G401 (cell line): ENCODE measurements at regions not wholly inside any gene's neighbourhood (a gene's known extent, or its start where the extent isn't known, plus 50 kb on each side); places are given as distances from the start of the nearest gene placed in this dataset.

ENCODE experiments used
- DNase-seq: peaks from one replicate; pipeline ENCODE4 v3.0.0-alpha.2; 2015; ENCODE audit warnings: low spot score
- in situ Hi-C: cut with HindIII; loops from 2 replicates; pipeline ENCODE4 v1.10.0; 2016; ENCODE audit warnings: low sequenced_read_pairs, mixed read lengths

GRCh38 chr20:51121901-51122412, 99.0 kb upstream of the KCNG1 start:
- peak; percentile 63 for DNase-seq
- in situ Hi-C loops, result no loop called here

GRCh38 chr20:51121272-51121671, 98.4 kb upstream of the KCNG1 start:
- DNase-seq, result peak; percentile 80
- in situ Hi-C loops, result no loop called here

DNA sequence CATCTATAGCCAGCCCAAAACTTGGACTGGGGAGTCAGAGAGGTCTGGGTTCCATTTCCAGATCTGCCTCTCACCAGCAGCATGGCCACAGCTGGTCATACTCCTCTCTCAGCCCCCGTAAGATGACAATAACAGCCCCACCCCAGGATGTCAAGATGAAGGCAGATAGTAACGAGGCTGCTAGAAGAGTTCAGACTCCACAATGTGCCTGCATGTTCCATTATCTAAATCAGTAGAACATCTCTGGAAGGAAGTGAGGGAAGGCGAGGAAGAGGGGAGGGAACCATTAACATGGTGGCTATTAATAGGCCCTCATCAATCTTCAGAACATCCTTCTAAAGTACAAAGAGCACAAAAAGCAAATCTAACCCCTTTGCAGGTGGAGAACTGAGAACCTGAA, 98.0 kb upstream of the KCNG1 start:
- DNase-seq, result no peak
- in situ Hi-C loops, result no loop called here

DNA sequence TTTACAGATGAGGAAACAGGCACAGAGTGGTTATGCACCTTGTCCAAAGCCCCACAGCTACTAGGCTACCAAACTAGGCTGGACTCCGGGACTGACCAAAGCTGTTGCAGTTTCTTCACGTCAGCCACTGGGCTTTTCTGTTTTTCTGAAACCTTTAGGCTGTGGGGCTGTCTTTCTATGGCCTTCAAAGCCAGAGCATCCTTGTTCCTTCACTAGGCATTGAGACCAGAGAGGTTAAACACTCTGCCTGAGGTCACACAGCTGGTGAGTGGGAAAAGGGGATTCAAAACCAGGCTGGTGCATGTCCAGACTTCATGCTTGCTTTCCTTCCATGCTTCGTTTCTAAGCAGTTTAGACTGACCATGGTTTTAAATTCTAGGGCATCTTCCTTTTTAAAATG, 97.5 kb upstream of the KCNG1 start:
- in situ Hi-C loops, result no loop called here

DNA sequence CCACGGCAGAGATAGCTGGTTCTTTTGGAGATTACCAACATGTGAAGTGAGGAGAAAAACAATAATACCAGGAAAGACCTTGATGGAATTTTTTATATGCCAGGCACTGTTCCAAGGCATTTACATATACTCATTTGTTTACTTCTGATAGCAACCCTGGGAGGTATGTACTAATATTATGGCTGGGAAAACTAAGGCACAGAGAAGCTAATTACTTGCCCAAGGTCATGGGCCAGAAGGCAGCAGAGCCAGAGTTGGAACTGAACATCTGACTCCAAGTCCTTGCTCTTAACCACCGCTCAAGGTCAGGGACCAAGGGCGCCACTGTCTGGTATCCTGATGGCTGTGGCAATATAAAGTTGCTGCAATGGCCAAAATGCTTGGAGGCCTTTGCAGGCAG, 97.0 kb upstream of the KCNG1 start:
- in situ Hi-C loops, result no loop called here
- no peak for DNase-seq

More for the DNA sequence above, 97.5 kb upstream of the KCNG1 start:
- DNase-seq, result no peak

DNA sequence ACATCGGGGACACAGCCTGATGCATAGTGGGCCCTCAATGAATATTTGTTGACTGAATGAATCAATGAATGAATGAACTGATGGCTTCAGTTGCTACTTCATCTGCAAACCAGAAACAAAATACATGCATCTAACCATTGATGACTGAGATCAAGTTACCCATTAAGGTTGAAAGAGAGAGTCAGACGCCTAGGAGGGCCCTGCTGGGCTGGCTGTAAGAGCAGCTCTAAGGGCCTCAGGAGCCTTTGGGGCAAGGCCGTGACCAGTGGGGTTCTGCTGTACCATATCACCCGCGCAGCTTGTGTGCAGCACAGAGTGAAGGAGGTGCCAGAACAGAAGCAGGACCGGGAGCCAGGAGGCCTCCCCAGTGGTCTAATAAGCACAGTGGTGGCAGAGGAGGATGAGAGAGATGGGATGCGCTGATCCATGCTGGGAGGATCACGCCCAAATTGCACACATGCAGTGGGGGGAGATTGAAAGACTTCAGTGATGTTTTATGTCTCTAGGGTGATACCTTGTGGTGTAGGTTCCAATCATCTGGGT, 96.1 kb upstream of the KCNG1 start:
- in situ Hi-C loops, result no loop called here
- DNase-seq, result no peak

- in situ Hi-C loops, result no loop called here
- no peak for DNase-seq
These were observed 95.3 kb upstream of the KCNG1 start for GRCh38 chr20:51118216-51118615.

- in situ Hi-C loops, result no loop called here
- DNase-seq, result peak; percentile 49
These were observed 94.1 kb upstream of the KCNG1 start for GRCh38 chr20:51116765-51117686.

DNA sequence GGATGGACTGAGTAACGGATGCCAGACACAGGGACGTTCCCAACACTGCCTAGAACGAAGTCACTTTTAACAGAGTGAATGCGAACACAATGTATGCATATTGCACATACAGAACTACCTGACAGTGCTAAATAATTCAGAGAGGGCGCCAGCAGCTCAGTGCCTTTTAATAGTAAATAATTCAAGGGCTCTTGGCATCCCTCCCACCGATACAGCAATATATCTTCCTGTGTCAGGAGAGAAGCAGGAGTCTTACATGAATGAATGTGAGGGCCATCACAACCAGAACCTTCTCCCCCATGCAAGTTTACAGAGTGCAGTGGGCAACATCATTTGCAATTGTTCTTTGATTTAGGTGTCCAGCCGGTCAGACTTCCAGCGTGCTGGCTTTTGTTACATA, 88.4 kb upstream of the KCNG1 start:
- DNase-seq, result no peak
- in situ Hi-C loops, result no loop called here

- DNase-seq, result no peak
- in situ Hi-C loops, result no loop called here
These were observed 85.9 kb upstream of the KCNG1 start for GRCh38 chr20:51108638-51109363.

DNA sequence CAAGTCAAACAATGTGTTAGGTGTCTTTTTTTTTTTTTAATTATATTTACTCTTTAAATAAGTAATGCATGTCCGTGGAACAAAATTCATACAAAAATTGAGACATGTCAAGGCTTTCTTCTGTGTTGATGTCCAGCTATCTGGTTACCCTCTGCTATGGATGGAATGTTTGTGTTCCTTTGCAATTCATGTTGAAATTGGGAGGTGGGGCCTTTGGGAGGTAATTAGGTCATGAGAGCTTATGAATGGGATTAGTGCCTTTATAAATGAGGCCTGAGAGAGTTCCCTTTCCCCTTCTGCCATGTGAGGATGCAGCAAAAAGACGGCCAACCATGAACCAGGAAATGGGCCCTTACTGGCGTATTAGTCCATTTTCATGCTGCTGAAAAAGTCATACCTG, 83.1 kb upstream of the KCNG1 start:
- no peak for DNase-seq
- in situ Hi-C loops, result no loop called here

DNA sequence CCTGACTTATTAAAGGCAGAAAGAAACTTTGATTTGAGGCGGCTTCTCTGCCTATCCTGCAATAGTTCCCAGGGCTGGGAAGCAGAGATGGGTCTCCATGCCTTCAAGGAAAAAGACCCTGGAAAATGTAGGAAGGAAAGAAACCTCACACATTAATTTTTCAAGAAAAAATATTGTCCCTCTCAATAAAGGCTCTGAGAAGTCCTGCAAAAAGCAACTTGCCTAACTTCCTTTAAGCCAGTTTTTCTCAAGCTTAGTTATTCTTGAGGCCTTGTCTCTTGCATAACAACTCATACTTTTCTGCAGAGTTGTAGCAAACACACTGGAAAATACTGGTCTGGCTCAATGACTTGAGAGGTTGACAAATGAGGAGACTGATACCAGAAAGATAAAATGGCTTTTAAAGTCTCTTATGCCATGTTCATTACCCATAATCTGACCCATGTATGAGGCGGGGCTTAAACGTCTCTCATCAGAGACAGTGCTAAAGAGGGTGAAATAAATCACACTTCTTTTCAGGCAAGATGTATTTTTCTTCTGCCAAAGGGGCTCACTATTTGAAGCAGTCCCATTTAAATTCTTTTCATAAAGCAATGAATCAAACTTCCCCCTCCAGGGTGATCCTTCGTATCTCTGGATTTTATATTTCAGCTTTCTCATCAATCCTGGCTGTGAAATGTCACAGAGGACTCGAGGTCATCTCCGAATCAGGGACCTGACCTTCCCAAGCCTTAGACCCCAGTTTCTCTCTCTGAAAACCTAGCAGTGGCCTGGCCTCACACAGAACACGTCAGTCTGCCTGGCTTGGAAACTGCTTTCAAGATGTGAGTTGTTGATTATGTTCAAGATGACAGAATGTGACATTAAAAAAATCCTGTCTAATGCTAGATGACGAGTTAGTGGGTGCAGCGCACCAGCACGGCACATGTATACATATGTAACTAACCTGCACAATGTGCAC, 82.3 kb upstream of the KCNG1 start:
- in situ Hi-C loops, result no loop called here
- no peak for DNase-seq

DNA sequence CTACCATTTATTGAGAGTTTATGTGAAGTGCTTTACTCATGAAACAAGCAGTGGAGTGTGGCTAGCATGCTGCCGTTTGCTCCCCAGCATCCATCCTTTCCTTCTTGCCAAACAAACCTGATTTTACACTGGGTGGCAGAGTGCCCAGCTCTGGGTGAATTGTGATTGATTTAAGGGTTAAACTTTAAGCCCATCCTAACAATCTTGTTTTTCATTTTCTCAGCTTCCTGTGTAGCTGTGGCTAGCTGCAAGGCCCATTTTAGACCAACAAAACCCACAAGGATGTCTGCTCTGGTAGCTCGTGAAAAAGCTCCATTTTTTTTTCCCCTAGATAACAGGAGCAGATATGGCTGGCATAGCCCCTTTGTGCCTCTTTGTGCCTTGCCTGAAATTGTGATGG, 77.7 kb upstream of the KCNG1 start:
- in situ Hi-C loops, result no loop called here
- DNase-seq, result no peak

DNA sequence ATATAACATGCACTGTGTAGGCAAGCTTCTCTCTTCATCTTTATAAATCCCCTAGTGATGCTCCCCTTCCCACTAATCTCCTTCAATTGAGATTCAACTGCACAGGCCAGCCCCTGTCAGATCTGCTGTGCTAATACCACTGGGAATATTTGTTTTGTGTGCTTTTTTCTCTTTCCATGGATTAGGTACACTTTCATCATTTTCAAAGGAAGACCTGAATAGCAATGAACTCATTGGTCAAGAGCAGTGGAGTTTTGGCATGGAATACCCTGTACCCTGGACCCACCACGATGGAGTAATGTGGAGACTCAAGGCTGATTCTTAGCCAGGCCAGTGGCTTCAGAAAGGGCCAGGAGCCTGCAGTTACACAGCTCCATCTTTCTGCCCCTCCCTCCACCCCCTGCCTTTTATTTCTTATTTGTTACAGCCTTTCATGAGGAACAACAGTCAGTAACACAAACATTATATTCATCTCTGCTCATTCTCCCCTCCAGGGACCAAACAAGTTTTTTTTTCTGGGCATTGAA, 75.4 kb upstream of the KCNG1 start:
- in situ Hi-C loops, result no loop called here
- peak; percentile 15 for DNase-seq

DNA sequence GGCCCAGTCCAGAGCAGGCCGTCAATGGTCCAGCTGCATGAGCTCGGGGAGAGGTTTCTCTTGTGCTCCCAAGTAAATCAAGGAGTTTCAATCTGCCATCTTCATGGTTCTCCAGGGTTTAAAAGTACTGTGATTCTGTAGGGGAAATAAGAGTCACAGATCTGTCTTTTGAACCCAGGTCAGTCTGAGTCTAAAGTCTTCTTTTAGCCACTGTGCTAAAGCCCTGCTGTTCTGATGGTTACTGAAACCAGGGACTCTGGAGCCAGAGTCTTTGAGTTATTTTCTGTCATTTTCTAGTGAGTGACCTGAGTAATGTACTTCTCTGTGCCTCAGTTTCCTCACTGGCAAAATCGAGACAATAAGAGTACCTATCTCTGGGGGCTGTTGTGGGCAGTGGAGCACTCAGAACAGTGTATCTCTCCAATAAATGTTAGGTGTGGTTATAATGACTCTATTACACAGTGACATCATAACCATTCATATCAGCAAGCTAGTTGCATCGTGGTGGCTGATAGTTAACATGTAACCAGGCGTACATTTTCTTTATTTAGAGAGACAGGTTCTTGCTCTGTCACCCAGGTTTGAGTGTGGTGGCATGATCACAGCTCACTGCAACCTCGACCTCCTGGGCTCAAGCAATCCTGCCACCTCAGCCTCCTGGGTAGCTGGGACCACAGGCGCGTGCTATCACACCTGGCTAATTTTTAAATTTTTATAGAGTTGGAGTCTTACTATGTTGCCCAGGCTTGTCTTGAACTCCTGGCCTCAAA, 74.6 kb upstream of the KCNG1 start:
- in situ Hi-C loops, result no loop called here

DNA sequence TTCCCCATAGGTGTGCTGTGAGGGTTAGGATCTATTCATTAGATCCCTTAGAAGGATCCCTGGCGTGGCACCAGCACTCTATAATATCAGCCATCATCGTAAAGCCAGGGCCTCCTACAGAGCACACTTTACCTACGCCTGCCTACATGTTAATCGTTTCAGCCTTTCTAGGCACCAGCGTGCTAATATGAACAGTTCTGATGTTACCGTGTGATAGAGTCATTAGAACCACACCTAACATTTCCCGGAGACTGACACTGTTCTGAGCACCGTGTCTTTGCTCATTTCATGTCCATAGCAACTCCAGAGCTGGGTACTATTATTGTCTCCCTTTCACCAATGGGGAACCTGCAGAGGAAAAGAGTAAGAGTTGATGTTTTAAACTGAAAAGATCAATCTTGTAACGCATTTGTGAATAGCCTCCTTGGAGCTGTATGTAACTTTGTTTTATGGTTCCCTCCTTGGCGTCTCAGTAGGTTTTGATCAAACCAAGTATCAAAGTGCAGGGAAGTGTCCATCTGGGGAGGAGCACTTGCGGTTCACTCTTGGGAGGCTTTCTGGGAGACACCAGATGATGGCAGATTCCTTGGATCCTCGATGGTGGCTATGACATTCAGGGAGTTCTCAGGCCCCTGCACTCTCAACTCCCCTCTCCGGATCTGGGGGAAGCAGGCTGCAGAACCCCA, 73.8 kb upstream of the KCNG1 start:
- in situ Hi-C loops, result no loop called here
- no peak for DNase-seq

More for the DNA sequence above, 74.6 kb upstream of the KCNG1 start:
- DNase-seq, result no peak
